Esophagus muscularis mucosa (tissue), 4 donors: ENCODE measurements at regions not wholly inside any gene's neighbourhood (a gene's known extent, or its start where the extent isn't known, plus 50 kb on each side); places are given as distances from the start of the nearest gene placed in this dataset.

Source experiments
- DNase-seq: peaks from one replicate; pipeline ENCODE4 v3.0.0-alpha.2; 2017; ENCODE audit errors: extremely low spot score
- H3K27ac ChIP-seq, 4 donors: fragments of 200-600 bp; sonication (generic); replicated peaks in 1 of 4; 1 replicate in 3 of 4; 2 replicates in 1 of 4; pipeline ENCODE4 v1.5.1; 2016 to 2019; ENCODE audit warnings: mild to moderate bottlenecking in 1 of 4
- H3K27me3 ChIP-seq, 4 donors: fragments of 200-600 bp; sonication (generic); one replicate each; pipeline versions ENCODE4 v1.5.1 to v1.6.0; 2016 to 2019
- H3K36me3 ChIP-seq, 4 donors: fragments of 200-600 bp; sonication (generic); one replicate each; pipeline ENCODE4 v1.5.1; 2016 to 2019
- H3K4me1 ChIP-seq, 4 donors: fragments of 200-600 bp; sonication (generic); one replicate each; pipeline ENCODE4 v1.5.1; 2016 to 2019
- H3K4me3 ChIP-seq, 4 donors: fragments of 200-600 bp; sonication (generic); 1 replicate in 2 of 4; 2 replicates in 2 of 4; pipeline ENCODE4 v1.5.1; 2016 to 2019; ENCODE audit warnings: mild to moderate bottlenecking in 4 of 4, moderate library complexity in 1 of 4
- H3K9me3 ChIP-seq, 4 donors: fragments of 200-600 bp; sonication (generic); 1 replicate in 3 of 4; 2 replicates in 1 of 4; pipeline ENCODE4 v1.5.1; 2016 to 2019
- EP300 ChIP-seq: sonication (generic); formaldehyde crosslinking; IDR thresholded peaks from one replicate; pipeline ENCODE4 v1.6.1; 2017; ENCODE audit warnings: antibody characterized with exemption
- POLR2A ChIP-seq: fragments of 450-650 bp; IDR thresholded peaks from one replicate; pipeline ENCODE4 v1.6.1; 2017; ENCODE audit warnings: antibody characterized with exemption, moderate library complexity, mild to moderate bottlenecking, low read depth
- POLR2AphosphoS5 ChIP-seq, 2 donors: sonication (generic); formaldehyde crosslinking; IDR thresholded peaks; one replicate each; pipeline ENCODE4 v1.6.1; 2017; ENCODE audit warnings: antibody characterized with exemption in 2 of 2
- WGBS: methylation state at CpG from one replicate; pipeline ENCODE4 v1.1.5; 2018; 5-methylcytosine and 5-hydroxymethylcytosine counted together
- intact Hi-C: fragments of 100-400 bp; cut with DNase I; formaldehyde crosslinking; loops from one replicate; pipeline ENCODE4 v1.15.1; 2023
- TF ChIP-seq, protein P1 (sequence below), 3 experiments: fragments of 200-600 bp in 2 of 3; fragments of 450-650 bp in 1 of 3; sonication (generic) in 2 of 3; IDR thresholded peaks; one replicate each; pipeline ENCODE4 v1.5.1; 2017 to 2019; ENCODE audit warnings: antibody characterized with exemption in 3 of 3, mild to moderate bottlenecking in 2 of 3, moderate library complexity in 1 of 3

DNA sequence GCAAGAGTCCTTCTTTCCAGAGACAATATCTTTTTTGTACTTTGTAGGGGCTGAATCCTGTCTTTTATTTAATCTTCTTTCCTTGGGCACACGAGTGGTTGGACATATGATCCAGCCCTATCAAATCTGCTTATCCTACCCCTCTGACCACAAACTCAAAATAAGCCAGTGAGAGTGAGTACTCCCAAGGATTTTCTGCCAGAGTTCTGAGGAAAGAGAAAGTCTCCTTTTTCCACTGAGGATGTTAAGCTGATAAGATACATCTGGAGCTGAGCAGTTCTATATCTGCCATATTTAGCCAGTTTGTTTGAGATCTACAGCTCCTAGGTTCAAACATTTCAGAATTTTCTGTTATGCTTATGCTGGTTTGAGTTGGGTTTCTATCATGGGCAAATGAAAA, 134.8 kb upstream of the NWD2 start:
- TF ChIP-seq, protein P1, sequence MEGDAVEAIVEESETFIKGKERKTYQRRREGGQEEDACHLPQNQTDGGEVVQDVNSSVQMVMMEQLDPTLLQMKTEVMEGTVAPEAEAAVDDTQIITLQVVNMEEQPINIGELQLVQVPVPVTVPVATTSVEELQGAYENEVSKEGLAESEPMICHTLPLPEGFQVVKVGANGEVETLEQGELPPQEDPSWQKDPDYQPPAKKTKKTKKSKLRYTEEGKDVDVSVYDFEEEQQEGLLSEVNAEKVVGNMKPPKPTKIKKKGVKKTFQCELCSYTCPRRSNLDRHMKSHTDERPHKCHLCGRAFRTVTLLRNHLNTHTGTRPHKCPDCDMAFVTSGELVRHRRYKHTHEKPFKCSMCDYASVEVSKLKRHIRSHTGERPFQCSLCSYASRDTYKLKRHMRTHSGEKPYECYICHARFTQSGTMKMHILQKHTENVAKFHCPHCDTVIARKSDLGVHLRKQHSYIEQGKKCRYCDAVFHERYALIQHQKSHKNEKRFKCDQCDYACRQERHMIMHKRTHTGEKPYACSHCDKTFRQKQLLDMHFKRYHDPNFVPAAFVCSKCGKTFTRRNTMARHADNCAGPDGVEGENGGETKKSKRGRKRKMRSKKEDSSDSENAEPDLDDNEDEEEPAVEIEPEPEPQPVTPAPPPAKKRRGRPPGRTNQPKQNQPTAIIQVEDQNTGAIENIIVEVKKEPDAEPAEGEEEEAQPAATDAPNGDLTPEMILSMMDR (IDR thresholded peaks at IDR 0.05) = no peak
- TF ChIP-seq POLR2AphosphoS5 (IDR thresholded peaks at IDR 0.05) (no peak), POLR2A (no peak), EP300 (no peak)

DNA sequence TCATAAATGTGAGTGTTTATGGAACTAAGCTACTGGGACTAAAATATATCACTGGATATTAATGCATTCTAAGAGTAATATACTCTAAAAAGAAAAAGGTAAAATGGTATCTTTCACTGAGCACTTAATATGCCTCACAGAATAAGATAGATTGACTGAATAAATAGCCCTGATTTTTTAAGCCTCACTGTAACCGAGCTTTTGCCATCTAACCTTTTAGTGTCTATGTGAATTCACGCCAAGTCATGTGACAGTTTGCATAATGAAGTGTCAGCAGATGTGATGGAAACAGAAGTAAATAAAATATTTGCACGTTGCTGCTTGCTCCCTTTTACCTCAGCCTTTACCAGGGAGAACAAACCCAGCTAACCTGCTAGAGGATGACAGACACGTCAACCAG, 119.7 kb upstream of the NWD2 start:
- no peaks in the 10 kb centered on the region for H3K36me3 ChIP-seq
- no peak for DNase-seq
- TF ChIP-seq, protein P1 (IDR thresholded peaks at IDR 0.05) = no peak
- no peak for TF ChIP-seq POLR2AphosphoS5 (IDR thresholded peaks at IDR 0.05)
- no peak for TF ChIP-seq POLR2A
- no peak for TF ChIP-seq EP300
- WGBS = 73% methylated on average over 4 of the region's 4 CpGs
- intact Hi-C loops = no loop called here
- H3K4me1 ChIP-seq = no peaks in the 10 kb centered on the region
- no peaks in the 10 kb centered on the region for H3K9me3 ChIP-seq
- no peak overlapping the region for H3K4me3 ChIP-seq
- H3K27me3 ChIP-seq = no peaks in the 10 kb centered on the region
- H3K27ac ChIP-seq = no peak overlapping the region

More for the DNA sequence above, 134.8 kb upstream of the NWD2 start:
- Histone ChIP-seq H3K4me3 (no peak overlapping the region), H3K9me3 (no peaks in the 10 kb centered on the region), H3K36me3 (no peaks in the 10 kb centered on the region), H3K27ac (no peak overlapping the region), H3K27me3 (no peaks in the 10 kb centered on the region), H3K4me1 (no peaks in the 10 kb centered on the region)
- WGBS = 11% methylated on average over 1 of the region's 1 CpG
- intact Hi-C loops = no loop called here
- no peak for DNase-seq

DNA sequence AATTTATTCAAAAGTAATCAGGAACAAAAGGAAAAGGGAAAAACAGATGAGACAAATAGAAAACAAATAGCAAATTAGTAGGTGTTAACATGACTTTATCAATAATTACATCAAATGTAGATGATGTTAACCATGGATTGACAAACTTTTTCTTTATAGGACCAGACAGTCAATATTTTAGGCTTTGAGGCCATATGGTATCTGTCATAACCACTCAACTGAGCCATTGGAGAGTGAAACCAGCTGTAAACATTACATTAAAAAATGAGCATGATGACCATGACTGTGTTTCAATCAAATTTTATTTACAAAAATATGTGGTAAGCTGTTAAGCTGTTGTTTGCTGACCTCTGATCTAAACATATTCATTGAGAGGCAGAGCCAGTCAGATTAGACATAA, 118.5 kb upstream of the NWD2 start:
- no peaks in the 10 kb centered on the region for H3K27me3 ChIP-seq
- DNase-seq = no peak
- H3K9me3 ChIP-seq = no peaks in the 10 kb centered on the region
- H3K4me3 ChIP-seq = no peak overlapping the region
- intact Hi-C loops = no loop called here
- H3K4me1 ChIP-seq = no peaks in the 10 kb centered on the region
- no peaks in the 10 kb centered on the region for H3K36me3 ChIP-seq
- TF ChIP-seq, protein P1 (IDR thresholded peaks at IDR 0.05) = no peak
- TF ChIP-seq POLR2A = no peak
- TF ChIP-seq POLR2AphosphoS5 (IDR thresholded peaks at IDR 0.05) = no peak
- no peak for TF ChIP-seq EP300
- H3K27ac ChIP-seq = no peak overlapping the region

DNA sequence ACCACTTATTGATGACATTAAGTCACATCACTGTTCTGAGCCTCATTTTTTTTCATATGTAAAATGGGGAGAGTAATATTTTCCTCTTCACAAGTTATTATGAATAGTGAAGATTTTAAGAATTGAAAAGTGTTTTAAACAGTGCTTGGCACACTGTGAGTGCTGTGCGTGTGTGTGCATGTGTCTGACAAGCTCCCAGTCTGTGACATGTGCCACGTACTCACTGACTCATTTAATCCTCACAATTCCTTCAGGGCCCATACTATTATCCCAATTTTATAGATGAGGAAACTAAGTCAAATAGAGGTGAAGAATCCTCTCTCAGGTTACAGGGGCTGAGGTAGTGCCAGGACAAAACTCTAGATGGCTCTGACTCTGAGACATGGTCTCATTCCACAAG, 114.1 kb upstream of the NWD2 start:
- intact Hi-C loops = no loop called here
- 95% methylated on average over 2 of the region's 2 CpGs for WGBS
- no peaks in the 10 kb centered on the region for H3K27me3 ChIP-seq
- TF ChIP-seq, protein P1 (IDR thresholded peaks at IDR 0.05) = no peak
- no peak for TF ChIP-seq EP300
- no peak for TF ChIP-seq POLR2A
- no peak for TF ChIP-seq POLR2AphosphoS5 (IDR thresholded peaks at IDR 0.05)
- H3K36me3 ChIP-seq = no peaks in the 10 kb centered on the region
- no peaks in the 10 kb centered on the region for H3K9me3 ChIP-seq
- H3K4me1 ChIP-seq = no peaks in the 10 kb centered on the region
- no peak overlapping the region for H3K27ac ChIP-seq
- H3K4me3 ChIP-seq = no peak overlapping the region
- no peak for DNase-seq

DNA sequence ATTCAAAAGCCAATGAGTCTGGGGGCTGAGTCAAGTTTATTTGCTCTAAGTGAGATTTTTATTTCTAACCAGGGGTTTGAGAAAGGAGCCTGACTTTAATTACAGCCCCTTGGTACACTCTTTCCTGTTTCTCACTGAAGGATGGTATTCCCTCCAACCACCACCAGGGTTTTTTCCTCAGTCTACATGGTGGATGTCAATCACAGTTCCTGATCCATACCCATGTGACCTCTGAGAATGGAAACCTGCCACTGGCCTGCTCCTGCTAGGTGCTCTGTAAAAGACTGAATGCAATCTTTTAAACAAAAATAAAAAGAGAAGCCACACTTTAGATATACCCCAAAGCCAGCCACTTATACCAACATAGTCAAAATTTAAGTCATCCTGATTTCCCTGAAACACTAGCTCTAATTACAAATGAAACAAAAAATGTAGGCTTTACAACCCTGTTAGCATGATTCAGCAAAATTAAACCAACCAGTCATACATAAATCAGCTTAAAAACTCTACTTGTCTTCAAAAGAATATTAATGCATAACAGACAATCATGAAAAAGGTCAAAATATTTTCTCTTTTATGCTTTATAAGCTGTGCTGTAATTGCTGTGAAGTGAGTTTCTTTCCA, 112.1 kb upstream of the NWD2 start:
- H3K9me3 ChIP-seq = no peaks in the 10 kb centered on the region
- H3K27me3 ChIP-seq = no peaks in the 10 kb centered on the region
- no peak overlapping the region for H3K4me3 ChIP-seq
- DNase-seq = no peak
- TF ChIP-seq POLR2A = no peak
- TF ChIP-seq, protein P1 (IDR thresholded peaks at IDR 0.05) = peak in 1 of 3 experiments; percentile 14
- no peaks in the 10 kb centered on the region for H3K36me3 ChIP-seq
- H3K27ac ChIP-seq = no peak overlapping the region
- H3K4me1 ChIP-seq = no peaks in the 10 kb centered on the region
- intact Hi-C loops = no loop called here
